ENCODE measurements at regions not wholly inside any gene's neighbourhood (a gene's known extent, or its start where the extent isn't known, plus 50 kb on each side); places are given as distances from the start of the nearest gene placed in this dataset.

DNA sequence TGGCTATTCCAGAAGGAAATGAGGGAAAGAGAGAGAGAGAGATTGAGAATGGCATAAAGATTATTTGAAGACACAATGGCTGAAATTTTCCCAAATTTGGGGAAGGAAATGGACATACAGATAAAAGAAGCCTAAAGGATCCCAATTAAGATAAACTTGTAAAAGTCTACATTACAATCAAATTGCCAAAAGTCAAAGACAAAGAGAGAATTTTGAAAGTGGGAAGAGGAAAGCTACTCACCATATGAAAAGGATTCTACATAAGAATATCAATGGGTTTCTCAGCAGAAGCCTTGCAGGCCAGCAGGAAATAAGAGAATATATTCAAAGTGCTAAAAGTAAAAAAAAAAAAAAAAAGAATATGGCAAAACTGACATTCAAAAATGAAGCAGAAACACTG is 233.0 kb upstream of the NFIA start:
- no TSS peak for BruUV-seq (replicated peaks)
- H3K27ac ChIP-seq (ENCODE audit: low read depth, low read length) = no peak overlapping the region
- no peaks in the 10 kb centered on the region for H3K79me2 ChIP-seq (ENCODE audit: insufficient read depth, low read length)
- RAD21 ChIA-PET (ENCODE audit: low non-redundant PET in 1 of 2, low total read pairs in 2 of 2, uncharacterized antibody in 2 of 2, unreplicated experiment in 2 of 2) = no interaction called here
- H3K4me3 ChIP-seq (replicated peaks in 1 of 2; ENCODE audit: low read depth in 1 of 2, low read length in 2 of 2) = no peak overlapping the region
- H3K4me2 ChIP-seq (ENCODE audit: low read length) = no peak overlapping the region
- H4K20me1 ChIP-seq (ENCODE audit: insufficient read depth) = no peaks in the 10 kb centered on the region
- no peak overlapping the region for H2AFZ ChIP-seq (ENCODE audit: low read depth, low read length, poor library complexity, severe bottlenecking)
- H3K27me3 ChIP-seq (ENCODE audit: insufficient read depth, low read length) = no peaks in the 10 kb centered on the region
- no peaks in the 10 kb centered on the region for H3K36me3 ChIP-seq (ENCODE audit: control insufficient read depth in 1 of 2, insufficient read depth in 2 of 2, low read length in 2 of 2)
- POLR2A ChIA-PET = no interaction called here
- CTCF ChIA-PET = interaction anchor here (0.9 to 3.1 kb wide), 7 partner anchors 8 to 739 kb away, joined by 3 to 23 read pairs (median 5); no protein-coding TSS in a partner anchor
- ATAC-seq = no peak
- H3K9ac ChIP-seq (ENCODE audit: low read length) = no peak overlapping the region
- intact Hi-C loops (cut with micrococcal nuclease) = loop anchor here (2.0 kb wide), 2 partner anchors 739 to 1003 kb away; no protein-coding TSS in a partner anchor
- H3K9me2 ChIP-seq (ENCODE audit: insufficient read depth) = no peaks in the 10 kb centered on the region
- H3K4me1 ChIP-seq (ENCODE audit: control insufficient read depth in 1 of 2, insufficient read depth in 2 of 2, low read length in 2 of 2) = no peaks in the 10 kb centered on the region
- no peak for DNase-seq (ENCODE audit: low read depth, low spot score)
- no peaks in the 10 kb centered on the region for H3K9me3 ChIP-seq (ENCODE audit: control insufficient read depth in 1 of 2, insufficient read depth in 1 of 2, low read depth in 1 of 2, low read length in 2 of 2)
- TF ChIP-seq EGR1 (IDR thresholded peaks at IDR 0.05; ENCODE audit: low read depth) = no peak
- TF ChIP-seq POLR2AphosphoS5 (IDR thresholded peaks at IDR 0.05; ENCODE audit: low read depth, low read length) = no peak
- TF ChIP-seq CBX3 (IDR thresholded peaks at IDR 0.05; ENCODE audit: low read depth) = no peak
- TF ChIP-seq ATF3 (IDR thresholded peaks at IDR 0.05) = no peak
- TF ChIP-seq FOSL1 (IDR thresholded peaks at IDR 0.05; ENCODE audit: low read depth) = no peak
- TF ChIP-seq, protein P1, sequence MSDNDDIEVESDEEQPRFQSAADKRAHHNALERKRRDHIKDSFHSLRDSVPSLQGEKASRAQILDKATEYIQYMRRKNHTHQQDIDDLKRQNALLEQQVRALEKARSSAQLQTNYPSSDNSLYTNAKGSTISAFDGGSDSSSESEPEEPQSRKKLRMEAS (IDR thresholded peaks at IDR 0.05) = no peak
- TF ChIP-seq EZH2phosphoT487 (IDR thresholded peaks at IDR 0.05; ENCODE audit: borderline replicate concordance) = no peak
- TF ChIP-seq ZBTB33 (IDR thresholded peaks at IDR 0.05; ENCODE audit: extremely low read depth, insufficient replicate concordance, low read length) = no peak
- TF ChIP-seq POLR2A (IDR thresholded peaks at IDR 0.05; ENCODE audit: borderline replicate concordance, extremely low read depth, insufficient read depth, insufficient read length) = no peak
- no peak for TF ChIP-seq ZNF274 (IDR thresholded peaks at IDR 0.05; ENCODE audit: low read depth, low read length)
- no peak for TF ChIP-seq CEBPB (IDR thresholded peaks at IDR 0.05; ENCODE audit: low read depth)
- TF ChIP-seq YY1 (IDR thresholded peaks at IDR 0.05; ENCODE audit: extremely low read depth, insufficient replicate concordance, low read depth, low read length) = no peak

All from HCT116 (cell line).